ENCODE measurements at regions not wholly inside any gene's neighbourhood (a gene's known extent, or its start where the extent isn't known, plus 50 kb on each side); places are given as distances from the start of the nearest gene placed in this dataset.

DNA sequence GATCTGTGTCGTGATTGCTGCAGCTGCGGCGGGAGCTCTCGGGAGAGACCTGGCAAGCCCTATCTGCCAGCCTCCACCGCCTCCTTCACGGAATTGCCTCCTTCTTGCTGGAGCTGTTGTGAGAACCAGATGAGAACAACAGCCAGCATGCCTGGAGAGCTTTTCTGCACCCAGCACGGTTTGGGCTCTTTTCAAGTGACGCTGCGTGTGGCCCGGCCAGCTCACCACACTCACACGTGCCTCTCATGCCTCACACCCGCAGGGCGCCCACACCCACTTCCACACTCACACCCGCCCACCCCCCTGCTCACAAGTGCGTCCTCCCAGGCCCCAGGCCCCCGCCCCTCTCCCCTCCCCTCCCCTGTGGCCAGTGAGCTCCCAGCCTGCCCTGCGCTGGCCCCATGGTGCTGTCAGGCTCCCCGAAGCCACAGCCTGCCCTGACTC is 135.7 kb upstream of the RUNX3 start:
- no peak for TF ChIP-seq TOX (CRISPR knock-in tag; IDR thresholded peaks at IDR 0.05; ENCODE audit: borderline replicate concordance)
- no peak for TF ChIP-seq RARB (CRISPR knock-in tag; IDR thresholded peaks at IDR 0.05)
- ATAC-seq = no peak; the same call in 1 of the 3 replicates

DNA sequence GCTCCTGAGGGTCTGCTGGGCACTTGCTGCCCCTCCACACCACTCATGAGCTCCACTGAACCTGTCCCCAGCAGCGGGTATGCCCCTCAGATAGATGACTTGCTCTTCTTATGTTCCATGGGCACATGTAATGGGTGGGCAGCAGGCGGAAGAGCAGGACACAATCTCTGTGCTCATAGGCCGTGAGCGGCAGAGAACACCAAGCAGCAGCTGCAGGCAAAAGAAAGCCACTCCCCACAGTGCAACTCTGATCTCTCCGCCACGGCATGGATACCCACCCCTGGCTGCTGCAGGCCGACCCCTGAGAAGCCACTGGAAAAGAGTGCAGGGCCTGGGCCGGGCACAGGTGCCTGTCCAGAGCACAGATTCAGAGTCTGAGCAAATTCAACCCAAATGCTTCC is 135.2 kb upstream of the RUNX3 start:
- TF ChIP-seq BACH2 (CRISPR knock-in tag; IDR thresholded peaks at IDR 0.05; ENCODE audit: borderline replicate concordance) (no peak), ZC3H10 (CRISPR knock-in tag; IDR thresholded peaks at IDR 0.05) (no peak), ZFP30 (CRISPR knock-in tag; IDR thresholded peaks at IDR 0.05) (no peak), ARNTL (CRISPR knock-in tag; IDR thresholded peaks at IDR 0.05; ENCODE audit: borderline replicate concordance, low read depth) (no peak), PPARA (CRISPR knock-in tag; IDR thresholded peaks at IDR 0.05; ENCODE audit: borderline replicate concordance) (no peak), TCF4 (CRISPR knock-in tag; IDR thresholded peaks at IDR 0.05; ENCODE audit: borderline replicate concordance) (no peak), ZNF8 (CRISPR knock-in tag; IDR thresholded peaks at IDR 0.05) (no peak), SNAI2 (CRISPR knock-in tag; IDR thresholded peaks at IDR 0.05) (no peak), ZNF565 (CRISPR knock-in tag; conservative IDR thresholded peaks at IDR 0.05; ENCODE audit: low read depth) (no peak), RARB (CRISPR knock-in tag; IDR thresholded peaks at IDR 0.05) (no peak), CSDC2 (CRISPR knock-in tag; IDR thresholded peaks at IDR 0.05) (no peak), OSR1 (CRISPR knock-in tag; IDR thresholded peaks at IDR 0.05) (no peak), ZFP3 (CRISPR knock-in tag; IDR thresholded peaks at IDR 0.05) (no peak)
- TF ChIP-seq, protein P1, sequence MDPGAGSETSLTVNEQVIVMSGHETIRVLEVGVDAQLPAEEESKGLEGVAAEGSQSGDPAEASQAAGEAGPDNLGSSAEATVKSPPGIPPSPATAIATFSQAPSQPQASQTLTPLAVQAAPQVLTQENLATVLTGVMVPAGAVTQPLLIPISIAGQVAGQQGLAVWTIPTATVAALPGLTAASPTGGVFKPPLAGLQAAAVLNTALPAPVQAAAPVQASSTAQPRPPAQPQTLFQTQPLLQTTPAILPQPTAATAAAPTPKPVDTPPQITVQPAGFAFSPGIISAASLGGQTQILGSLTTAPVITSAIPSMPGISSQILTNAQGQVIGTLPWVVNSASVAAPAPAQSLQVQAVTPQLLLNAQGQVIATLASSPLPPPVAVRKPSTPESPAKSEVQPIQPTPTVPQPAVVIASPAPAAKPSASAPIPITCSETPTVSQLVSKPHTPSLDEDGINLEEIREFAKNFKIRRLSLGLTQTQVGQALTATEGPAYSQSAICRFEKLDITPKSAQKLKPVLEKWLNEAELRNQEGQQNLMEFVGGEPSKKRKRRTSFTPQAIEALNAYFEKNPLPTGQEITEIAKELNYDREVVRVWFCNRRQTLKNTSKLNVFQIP (CRISPR knock-in tag; IDR thresholded peaks at IDR 0.05; ENCODE audit: borderline replicate concordance, low read depth) = no peak
- no peak for ATAC-seq

DNA sequence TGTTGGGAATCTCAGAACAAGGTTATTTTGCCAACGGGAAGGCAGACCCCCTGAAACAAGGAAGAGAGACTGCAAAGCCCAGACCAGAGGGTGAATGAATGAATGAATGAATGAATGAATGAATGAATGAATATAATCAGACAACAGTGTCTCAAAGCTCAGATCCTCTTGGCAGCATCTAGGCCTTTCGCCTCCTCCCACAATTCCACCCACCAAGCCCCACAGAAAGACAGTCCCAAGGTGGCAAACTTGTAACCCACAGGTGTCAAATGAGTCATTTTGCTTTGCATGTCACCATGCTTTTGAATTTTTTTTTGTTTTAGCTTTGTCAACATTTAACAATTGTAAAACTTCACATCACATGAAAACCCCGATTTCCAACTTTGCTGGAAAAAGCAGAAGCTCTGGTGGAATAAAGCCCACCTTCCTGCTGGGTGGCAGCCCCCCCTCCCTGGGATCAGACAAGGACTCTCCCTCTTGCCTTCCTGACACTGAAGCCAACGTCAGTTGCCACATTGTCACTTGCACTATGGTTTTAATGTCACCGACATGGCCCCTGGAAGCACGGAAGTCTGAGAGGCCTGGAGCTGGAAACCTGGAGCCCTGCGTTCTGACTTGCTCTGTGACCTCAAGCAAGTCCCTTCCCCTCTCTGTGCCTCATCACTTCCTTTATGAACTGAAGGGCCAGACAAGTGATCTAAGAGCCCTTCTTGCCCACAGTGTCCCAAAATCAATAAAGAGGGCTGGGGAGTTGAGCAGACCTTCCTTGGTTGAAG is 134.6 kb upstream of the RUNX3 start:
- TF ChIP-seq ARNTL (CRISPR knock-in tag; IDR thresholded peaks at IDR 0.05; ENCODE audit: borderline replicate concordance, low read depth) (no peak), ISL1 (CRISPR knock-in tag; IDR thresholded peaks at IDR 0.05) (no peak), GLIS3 (CRISPR knock-in tag; IDR thresholded peaks at IDR 0.05) (no peak), ZFP30 (CRISPR knock-in tag; IDR thresholded peaks at IDR 0.05) (no peak), OSR1 (CRISPR knock-in tag; IDR thresholded peaks at IDR 0.05) (no peak), SNAI2 (CRISPR knock-in tag; IDR thresholded peaks at IDR 0.05) (no peak), BACH2 (CRISPR knock-in tag; IDR thresholded peaks at IDR 0.05; ENCODE audit: borderline replicate concordance) (no peak)
- TF ChIP-seq, protein P1 (CRISPR knock-in tag; IDR thresholded peaks at IDR 0.05; ENCODE audit: borderline replicate concordance, low read depth) = no peak
- TF ChIP-seq, protein P2, sequence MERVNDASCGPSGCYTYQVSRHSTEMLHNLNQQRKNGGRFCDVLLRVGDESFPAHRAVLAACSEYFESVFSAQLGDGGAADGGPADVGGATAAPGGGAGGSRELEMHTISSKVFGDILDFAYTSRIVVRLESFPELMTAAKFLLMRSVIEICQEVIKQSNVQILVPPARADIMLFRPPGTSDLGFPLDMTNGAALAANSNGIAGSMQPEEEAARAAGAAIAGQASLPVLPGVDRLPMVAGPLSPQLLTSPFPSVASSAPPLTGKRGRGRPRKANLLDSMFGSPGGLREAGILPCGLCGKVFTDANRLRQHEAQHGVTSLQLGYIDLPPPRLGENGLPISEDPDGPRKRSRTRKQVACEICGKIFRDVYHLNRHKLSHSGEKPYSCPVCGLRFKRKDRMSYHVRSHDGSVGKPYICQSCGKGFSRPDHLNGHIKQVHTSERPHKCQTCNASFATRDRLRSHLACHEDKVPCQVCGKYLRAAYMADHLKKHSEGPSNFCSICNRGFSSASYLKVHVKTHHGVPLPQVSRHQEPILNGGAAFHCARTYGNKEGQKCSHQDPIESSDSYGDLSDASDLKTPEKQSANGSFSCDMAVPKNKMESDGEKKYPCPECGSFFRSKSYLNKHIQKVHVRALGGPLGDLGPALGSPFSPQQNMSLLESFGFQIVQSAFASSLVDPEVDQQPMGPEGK (CRISPR knock-in tag; IDR thresholded peaks at IDR 0.05; ENCODE audit: borderline replicate concordance) = no peak
- TF ChIP-seq, protein P3, sequence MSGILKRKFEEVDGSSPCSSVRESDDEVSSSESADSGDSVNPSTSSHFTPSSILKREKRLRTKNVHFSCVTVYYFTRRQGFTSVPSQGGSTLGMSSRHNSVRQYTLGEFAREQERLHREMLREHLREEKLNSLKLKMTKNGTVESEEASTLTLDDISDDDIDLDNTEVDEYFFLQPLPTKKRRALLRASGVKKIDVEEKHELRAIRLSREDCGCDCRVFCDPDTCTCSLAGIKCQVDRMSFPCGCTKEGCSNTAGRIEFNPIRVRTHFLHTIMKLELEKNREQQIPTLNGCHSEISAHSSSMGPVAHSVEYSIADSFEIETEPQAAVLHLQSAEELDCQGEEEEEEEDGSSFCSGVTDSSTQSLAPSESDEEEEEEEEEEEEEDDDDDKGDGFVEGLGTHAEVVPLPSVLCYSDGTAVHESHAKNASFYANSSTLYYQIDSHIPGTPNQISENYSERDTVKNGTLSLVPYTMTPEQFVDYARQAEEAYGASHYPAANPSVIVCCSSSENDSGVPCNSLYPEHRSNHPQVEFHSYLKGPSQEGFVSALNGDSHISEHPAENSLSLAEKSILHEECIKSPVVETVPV (CRISPR knock-in tag; IDR thresholded peaks at IDR 0.05) = no peak
- TF ChIP-seq, protein P4, sequence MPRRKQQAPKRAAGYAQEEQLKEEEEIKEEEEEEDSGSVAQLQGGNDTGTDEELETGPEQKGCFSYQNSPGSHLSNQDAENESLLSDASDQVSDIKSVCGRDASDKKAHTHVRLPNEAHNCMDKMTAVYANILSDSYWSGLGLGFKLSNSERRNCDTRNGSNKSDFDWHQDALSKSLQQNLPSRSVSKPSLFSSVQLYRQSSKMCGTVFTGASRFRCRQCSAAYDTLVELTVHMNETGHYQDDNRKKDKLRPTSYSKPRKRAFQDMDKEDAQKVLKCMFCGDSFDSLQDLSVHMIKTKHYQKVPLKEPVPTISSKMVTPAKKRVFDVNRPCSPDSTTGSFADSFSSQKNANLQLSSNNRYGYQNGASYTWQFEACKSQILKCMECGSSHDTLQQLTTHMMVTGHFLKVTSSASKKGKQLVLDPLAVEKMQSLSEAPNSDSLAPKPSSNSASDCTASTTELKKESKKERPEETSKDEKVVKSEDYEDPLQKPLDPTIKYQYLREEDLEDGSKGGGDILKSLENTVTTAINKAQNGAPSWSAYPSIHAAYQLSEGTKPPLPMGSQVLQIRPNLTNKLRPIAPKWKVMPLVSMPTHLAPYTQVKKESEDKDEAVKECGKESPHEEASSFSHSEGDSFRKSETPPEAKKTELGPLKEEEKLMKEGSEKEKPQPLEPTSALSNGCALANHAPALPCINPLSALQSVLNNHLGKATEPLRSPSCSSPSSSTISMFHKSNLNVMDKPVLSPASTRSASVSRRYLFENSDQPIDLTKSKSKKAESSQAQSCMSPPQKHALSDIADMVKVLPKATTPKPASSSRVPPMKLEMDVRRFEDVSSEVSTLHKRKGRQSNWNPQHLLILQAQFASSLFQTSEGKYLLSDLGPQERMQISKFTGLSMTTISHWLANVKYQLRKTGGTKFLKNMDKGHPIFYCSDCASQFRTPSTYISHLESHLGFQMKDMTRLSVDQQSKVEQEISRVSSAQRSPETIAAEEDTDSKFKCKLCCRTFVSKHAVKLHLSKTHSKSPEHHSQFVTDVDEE (CRISPR knock-in tag; IDR thresholded peaks at IDR 0.05) = no peak
- no peak for ATAC-seq
